Fibroblast of lung (primary cell): ENCODE measurements at regions not wholly inside any gene's neighbourhood (a gene's known extent, or its start where the extent isn't known, plus 50 kb on each side); places are given as distances from the start of the nearest gene placed in this dataset.

Experiments
- CTCF ChIP-seq, 2 donors: IDR thresholded peaks in 1 of 2; conservative IDR thresholded peaks in 1 of 2; 1 replicate in 1 of 2; 2 replicates in 1 of 2; pipeline ENCODE4 v1.5.1; 2011 to 2012; ENCODE audit warnings: low read length in 2 of 2, control low read depth in 1 of 2, inconsistent platforms in 1 of 2, low read depth in 1 of 2, mild to moderate bottlenecking in 1 of 2
- EZH2 ChIP-seq: IDR thresholded peaks from 2 replicates; pipeline ENCODE4 v1.5.1; 2012; ENCODE audit warnings: low read length, control low read depth, mild to moderate bottlenecking; ENCODE audit errors: missing control alignments

- no peak for TF ChIP-seq CTCF (conservative IDR thresholded peaks at IDR 0.05 in 1 of 2, IDR thresholded peaks at IDR 0.05 in 1 of 2; ENCODE audit: low read depth in 1 of 2, low read length in 2 of 2)
- no peak for TF ChIP-seq EZH2
These were observed 155.6 kb upstream of the NCAM1 start for GRCh38 chr11:112805658-112806057.
